ENCODE measurements at regions not wholly inside any gene's neighbourhood (a gene's known extent, or its start where the extent isn't known, plus 50 kb on each side); places are given as distances from the start of the nearest gene placed in this dataset.
"Not testable (repeated sequence)": the region's sequence is repeated elsewhere in the genome, so short reads cannot be mapped to it uniquely, and the experiment has no call there.

GRCh38 chr1:224054012-224054411 lies 59.9 kb upstream of the FBXO28 start:
- DNase-seq (ENCODE audit: low read depth), result peak; percentile 48
- TF ChIP-seq CTCF (IDR thresholded peaks at IDR 0.05; ENCODE audit: insufficient read depth, low read length, severe bottlenecking), result no peak
- H3K4me3 ChIP-seq (ENCODE audit: low read depth, low read length), result no peak overlapping the region
- no peaks in the 10 kb centered on the region for H3K27me3 ChIP-seq (ENCODE audit: control insufficient read depth, insufficient read depth, low read length)
- H3K36me3 ChIP-seq (ENCODE audit: control insufficient read depth, insufficient read depth, low read length), result no peaks in the 10 kb centered on the region
- FAIRE-seq, result no peak

GRCh38 chr1:224053456-224053855 lies 60.5 kb upstream of the FBXO28 start:
- no peak for TF ChIP-seq CTCF (IDR thresholded peaks at IDR 0.05; ENCODE audit: insufficient read depth, low read length, severe bottlenecking)
- no peak for FAIRE-seq

GRCh38 chr1:224052772-224053171 lies 61.1 kb upstream of the FBXO28 start:
- no peaks in the 10 kb centered on the region for H3K36me3 ChIP-seq (ENCODE audit: control insufficient read depth, insufficient read depth, low read length)
- H3K27me3 ChIP-seq (ENCODE audit: control insufficient read depth, insufficient read depth, low read length), result no peaks in the 10 kb centered on the region
- H3K4me3 ChIP-seq (ENCODE audit: low read depth, low read length), result no peak overlapping the region
- FAIRE-seq (no peak), DNase-seq (ENCODE audit: low read depth) (peak; percentile 89)
- no peak for TF ChIP-seq CTCF (IDR thresholded peaks at IDR 0.05; ENCODE audit: insufficient read depth, low read length, severe bottlenecking)

More at GRCh38 chr1:224053456-224053855, 60.5 kb upstream of the FBXO28 start:
- Histone ChIP-seq H3K4me3 (ENCODE audit: low read depth, low read length) (no peak overlapping the region), H3K27me3 (ENCODE audit: control insufficient read depth, insufficient read depth, low read length) (no peaks in the 10 kb centered on the region), H3K36me3 (ENCODE audit: control insufficient read depth, insufficient read depth, low read length) (no peaks in the 10 kb centered on the region)
- no peak for DNase-seq (ENCODE audit: low read depth)

- H3K36me3 ChIP-seq (ENCODE audit: control insufficient read depth, insufficient read depth, low read length); H3K27me3 ChIP-seq (ENCODE audit: control insufficient read depth, insufficient read depth, low read length); H3K4me3 ChIP-seq (ENCODE audit: low read depth, low read length); DNase-seq (ENCODE audit: low read depth); FAIRE-seq: not testable (repeated sequence)
These were observed 62.1 kb upstream of the FBXO28 start for GRCh38 chr1:224051782-224052181.

GRCh38 chr1:224051086-224051406 lies 62.9 kb upstream of the FBXO28 start:
- no peak for TF ChIP-seq CTCF (IDR thresholded peaks at IDR 0.05; ENCODE audit: insufficient read depth, low read length, severe bottlenecking)
- FAIRE-seq, result no peak
- no peak for DNase-seq (ENCODE audit: low read depth)
- no peaks in the 10 kb centered on the region for H3K36me3 ChIP-seq (ENCODE audit: control insufficient read depth, insufficient read depth, low read length)
- no peaks in the 10 kb centered on the region for H3K27me3 ChIP-seq (ENCODE audit: control insufficient read depth, insufficient read depth, low read length)
- H3K4me3 ChIP-seq (ENCODE audit: low read depth, low read length), result no peak overlapping the region

GRCh38 chr1:224047538-224047937 lies 66.4 kb upstream of the FBXO28 start:
- FAIRE-seq (no peak), DNase-seq (ENCODE audit: low read depth) (no peak)
- TF ChIP-seq CTCF (IDR thresholded peaks at IDR 0.05; ENCODE audit: insufficient read depth, low read length, severe bottlenecking), result no peak
- Histone ChIP-seq H3K27me3 (ENCODE audit: control insufficient read depth, insufficient read depth, low read length) (no peaks in the 10 kb centered on the region), H3K36me3 (ENCODE audit: control insufficient read depth, insufficient read depth, low read length) (no peaks in the 10 kb centered on the region), H3K4me3 (ENCODE audit: low read depth, low read length) (no peak overlapping the region)

Data from bronchial epithelial cell (primary cell).